ENCODE measurements at regions not wholly inside any gene's neighbourhood (a gene's known extent, or its start where the extent isn't known, plus 50 kb on each side); places are given as distances from the start of the nearest gene placed in this dataset.
"Not testable (repeated sequence)": the region's sequence is repeated elsewhere in the genome, so short reads cannot be mapped to it uniquely, and the experiment has no call there.

DNA sequence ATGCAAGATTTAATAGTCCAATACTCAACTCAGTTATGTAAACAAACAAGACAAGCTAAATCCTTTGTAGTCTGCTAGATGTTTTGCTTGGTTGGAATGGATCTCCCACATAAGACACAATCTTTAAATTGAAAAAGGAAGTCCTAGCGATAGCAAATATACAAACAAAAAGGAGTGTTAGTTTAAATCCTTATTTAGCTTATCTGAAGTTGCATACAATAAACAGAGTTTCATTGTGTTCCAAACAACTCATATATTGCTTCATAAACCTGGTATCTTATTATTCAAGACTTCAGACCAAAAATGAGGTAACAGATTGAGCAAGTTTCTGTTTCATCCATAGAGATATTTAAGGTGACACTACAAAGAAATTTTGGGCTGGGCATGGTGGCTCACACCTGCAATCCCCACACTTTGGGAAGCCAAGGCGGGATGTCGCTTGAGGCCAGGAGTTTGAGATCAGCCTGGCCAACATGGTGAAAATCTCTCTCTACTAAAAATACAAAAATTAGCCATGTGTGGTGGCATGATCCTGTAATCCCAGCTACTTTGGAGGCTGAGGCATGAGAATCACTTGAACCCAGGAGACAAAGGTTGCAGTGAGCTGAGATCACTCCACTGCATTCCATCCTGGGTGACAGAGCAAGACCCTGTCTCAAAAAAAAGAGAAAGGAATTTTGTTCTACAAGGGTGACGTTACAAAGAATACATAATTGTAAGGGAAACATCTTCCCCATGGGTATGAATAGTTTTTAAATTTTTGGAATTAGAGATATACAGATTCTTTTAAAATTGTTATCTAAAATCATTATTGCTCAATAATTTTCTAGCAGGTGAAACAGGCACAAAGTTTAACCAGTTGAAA is 150.5 kb upstream of the L3MBTL4 start:
- no peaks in the 10 kb centered on the region for H3K9me3 ChIP-seq (ENCODE audit: control insufficient read depth in 2 of 2, insufficient read depth in 1 of 2, low read depth in 1 of 2, low read length in 1 of 2)
- no peaks in the 10 kb centered on the region for H3K36me3 ChIP-seq (ENCODE audit: control insufficient read depth in 2 of 2, insufficient read depth in 2 of 2, low read length in 1 of 2)
- no peaks in the 10 kb centered on the region for H3K27me3 ChIP-seq (ENCODE audit: control insufficient read depth in 1 of 2, insufficient read depth in 2 of 2, low read length in 2 of 2)
- H3K27ac ChIP-seq (ENCODE audit: low read depth in 2 of 2, low read length in 1 of 2): no peak overlapping the region
- peaks cover 0 to 2% of the 10 kb centered on the region in 2 donors for H3K4me1 ChIP-seq (ENCODE audit: control insufficient read depth in 2 of 2, insufficient read depth in 2 of 2, low read length in 1 of 2)
- 78 to 82% methylated on average over 4 of the region's 4 CpGs for WGBS, 2 donors
- H3K4me3 ChIP-seq (ENCODE audit: low read depth in 1 of 2, low read length in 2 of 2): no peak overlapping the region

GRCh38 chr18:6565815-6566081 is 151.0 kb upstream of the L3MBTL4 start:
- H3K27ac ChIP-seq (ENCODE audit: low read depth in 2 of 2, low read length in 1 of 2): no peak overlapping the region
- H3K9me3 ChIP-seq (ENCODE audit: control insufficient read depth in 2 of 2, insufficient read depth in 1 of 2, low read depth in 1 of 2, low read length in 1 of 2): no peaks in the 10 kb centered on the region
- no peak overlapping the region for H3K4me3 ChIP-seq (ENCODE audit: low read depth in 1 of 2, low read length in 2 of 2)
- WGBS, 2 donors: 76 to 87% methylated on average over 2 of the region's 2 CpGs
- no peaks in the 10 kb centered on the region for H3K36me3 ChIP-seq (ENCODE audit: control insufficient read depth in 2 of 2, insufficient read depth in 2 of 2, low read length in 1 of 2)
- H3K27me3 ChIP-seq (ENCODE audit: control insufficient read depth in 1 of 2, insufficient read depth in 2 of 2, low read length in 2 of 2): no peaks in the 10 kb centered on the region
- peaks cover 0 to 2% of the 10 kb centered on the region in 2 donors for H3K4me1 ChIP-seq (ENCODE audit: control insufficient read depth in 2 of 2, insufficient read depth in 2 of 2, low read length in 1 of 2)

GRCh38 chr18:6566338-6566911 is 151.7 kb upstream of the L3MBTL4 start:
- H3K9me3 ChIP-seq (ENCODE audit: control insufficient read depth in 2 of 2, insufficient read depth in 1 of 2, low read depth in 1 of 2, low read length in 1 of 2): no peaks in the 10 kb centered on the region
- no peaks in the 10 kb centered on the region for H3K27me3 ChIP-seq (ENCODE audit: control insufficient read depth in 1 of 2, insufficient read depth in 2 of 2, low read length in 2 of 2)
- 52 to 53% methylated on average over 3 of the region's 3 CpGs for WGBS, 2 donors
- no peak overlapping the region for H3K27ac ChIP-seq (ENCODE audit: low read depth in 2 of 2, low read length in 1 of 2)
- H3K4me1 ChIP-seq (ENCODE audit: control insufficient read depth in 2 of 2, insufficient read depth in 2 of 2, low read length in 1 of 2): peaks cover 0 to 2% of the 10 kb centered on the region in 2 donors
- H3K36me3 ChIP-seq (ENCODE audit: control insufficient read depth in 2 of 2, insufficient read depth in 2 of 2, low read length in 1 of 2): no peaks in the 10 kb centered on the region
- H3K4me3 ChIP-seq (ENCODE audit: low read depth in 1 of 2, low read length in 2 of 2): no peak overlapping the region

GRCh38 chr18:6569813-6570212 is 155.1 kb upstream of the L3MBTL4 start:
- WGBS, 2 donors: 43 to 46% methylated on average over 2 of the region's 2 CpGs
- H3K36me3 ChIP-seq (ENCODE audit: control insufficient read depth in 2 of 2, insufficient read depth in 2 of 2, low read length in 1 of 2): no peaks in the 10 kb centered on the region
- peaks cover 0 to 2% of the 10 kb centered on the region in 2 donors for H3K4me1 ChIP-seq (ENCODE audit: control insufficient read depth in 2 of 2, insufficient read depth in 2 of 2, low read length in 1 of 2)
- no peaks in the 10 kb centered on the region for H3K27me3 ChIP-seq (ENCODE audit: control insufficient read depth in 1 of 2, insufficient read depth in 2 of 2, low read length in 2 of 2)
- no peak overlapping the region for H3K4me3 ChIP-seq (ENCODE audit: low read depth in 1 of 2, low read length in 2 of 2)
- no peaks in the 10 kb centered on the region for H3K9me3 ChIP-seq (ENCODE audit: control insufficient read depth in 2 of 2, insufficient read depth in 1 of 2, low read depth in 1 of 2, low read length in 1 of 2)
- H3K27ac ChIP-seq (ENCODE audit: low read depth in 2 of 2, low read length in 1 of 2): no peak overlapping the region

GRCh38 chr18:6570581-6571238 is 156.0 kb upstream of the L3MBTL4 start:
- WGBS, 2 donors: 81 to 86% methylated on average over 4 of the region's 4 CpGs
- Histone ChIP-seq H3K36me3 (ENCODE audit: control insufficient read depth in 2 of 2, insufficient read depth in 2 of 2, low read length in 1 of 2) (no peaks in the 10 kb centered on the region), H3K9me3 (ENCODE audit: control insufficient read depth in 2 of 2, insufficient read depth in 1 of 2, low read depth in 1 of 2, low read length in 1 of 2) (no peaks in the 10 kb centered on the region), H3K4me3 (ENCODE audit: low read depth in 1 of 2, low read length in 2 of 2) (no peak overlapping the region), H3K27ac (ENCODE audit: low read depth in 2 of 2, low read length in 1 of 2) (no peak overlapping the region), H3K4me1 (ENCODE audit: control insufficient read depth in 2 of 2, insufficient read depth in 2 of 2, low read length in 1 of 2) (no peaks in the 10 kb centered on the region), H3K27me3 (ENCODE audit: control insufficient read depth in 1 of 2, insufficient read depth in 2 of 2, low read length in 2 of 2) (no peaks in the 10 kb centered on the region)

DNA sequence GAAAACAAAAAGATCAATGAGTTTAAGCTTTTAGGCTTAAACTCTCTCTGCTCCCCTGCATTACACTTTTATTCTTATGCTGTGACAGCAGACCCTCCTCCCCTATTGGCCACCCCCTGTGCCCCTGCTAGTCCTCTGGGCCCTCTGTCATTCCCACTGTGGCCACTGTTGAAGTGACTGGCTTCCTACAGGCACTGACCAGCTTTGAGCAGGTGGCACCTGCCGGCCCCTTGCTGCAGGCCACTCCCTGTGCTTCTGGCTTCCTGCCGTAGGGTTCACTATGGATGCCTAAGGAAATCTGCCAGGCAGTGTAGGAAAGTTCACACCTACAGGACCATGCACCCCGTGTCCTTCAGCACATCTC is 156.5 kb upstream of the L3MBTL4 start:
- WGBS, 2 donors: 85 to 89% methylated on average over 3 of the region's 3 CpGs
- no peak overlapping the region for H3K27ac ChIP-seq (ENCODE audit: low read depth in 2 of 2, low read length in 1 of 2)
- no peaks in the 10 kb centered on the region for H3K36me3 ChIP-seq (ENCODE audit: control insufficient read depth in 2 of 2, insufficient read depth in 2 of 2, low read length in 1 of 2)
- no peaks in the 10 kb centered on the region for H3K9me3 ChIP-seq (ENCODE audit: control insufficient read depth in 2 of 2, insufficient read depth in 1 of 2, low read depth in 1 of 2, low read length in 1 of 2)
- H3K4me1 ChIP-seq (ENCODE audit: control insufficient read depth in 2 of 2, insufficient read depth in 2 of 2, low read length in 1 of 2): no peaks in the 10 kb centered on the region
- no peak overlapping the region for H3K4me3 ChIP-seq (ENCODE audit: low read depth in 1 of 2, low read length in 2 of 2)
- no peaks in the 10 kb centered on the region for H3K27me3 ChIP-seq (ENCODE audit: control insufficient read depth in 1 of 2, insufficient read depth in 2 of 2, low read length in 2 of 2)

DNA sequence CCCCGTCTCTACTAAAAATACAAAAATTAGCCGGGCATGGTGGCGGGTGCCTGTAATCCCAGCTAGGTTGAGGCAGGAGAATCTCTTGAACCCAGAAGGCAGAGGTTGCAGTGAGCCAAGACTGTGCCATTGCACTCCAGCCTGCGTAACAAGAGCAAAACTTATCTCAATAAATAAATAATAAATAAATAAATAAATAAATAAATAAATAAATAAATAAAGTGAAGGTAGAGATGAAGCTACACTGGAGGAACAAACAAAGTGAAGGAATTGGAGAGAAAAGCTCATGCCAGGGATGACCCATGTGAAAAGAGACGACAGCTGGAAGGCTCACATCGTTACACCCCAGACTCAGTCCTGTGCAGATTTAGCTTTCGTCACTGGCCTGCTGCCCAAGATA is 157.3 kb upstream of the ARHGAP28 start:
- H3K4me3 ChIP-seq (ENCODE audit: low read depth in 1 of 2, low read length in 2 of 2); H3K36me3 ChIP-seq (ENCODE audit: control insufficient read depth in 2 of 2, insufficient read depth in 2 of 2, low read length in 1 of 2); H3K9me3 ChIP-seq (ENCODE audit: control insufficient read depth in 2 of 2, insufficient read depth in 1 of 2, low read depth in 1 of 2, low read length in 1 of 2); H3K27me3 ChIP-seq (ENCODE audit: control insufficient read depth in 1 of 2, insufficient read depth in 2 of 2, low read length in 2 of 2); H3K27ac ChIP-seq (ENCODE audit: low read depth in 2 of 2, low read length in 1 of 2); H3K4me1 ChIP-seq (ENCODE audit: control insufficient read depth in 2 of 2, insufficient read depth in 2 of 2, low read length in 1 of 2): not testable (repeated sequence)
- WGBS, 2 donors: 95% methylated on average over 7 of the region's 7 CpGs

- WGBS, 2 donors: 90% methylated on average over 1 of the region's 1 CpG
- Histone ChIP-seq H3K4me1 (ENCODE audit: control insufficient read depth in 2 of 2, insufficient read depth in 2 of 2, low read length in 1 of 2) (no peaks in the 10 kb centered on the region), H3K36me3 (ENCODE audit: control insufficient read depth in 2 of 2, insufficient read depth in 2 of 2, low read length in 1 of 2) (no peaks in the 10 kb centered on the region), H3K9me3 (ENCODE audit: control insufficient read depth in 2 of 2, insufficient read depth in 1 of 2, low read depth in 1 of 2, low read length in 1 of 2) (no peaks in the 10 kb centered on the region), H3K4me3 (ENCODE audit: low read depth in 1 of 2, low read length in 2 of 2) (no peak overlapping the region), H3K27ac (ENCODE audit: low read depth in 2 of 2, low read length in 1 of 2) (no peak overlapping the region), H3K27me3 (ENCODE audit: control insufficient read depth in 1 of 2, insufficient read depth in 2 of 2, low read length in 2 of 2) (no peaks in the 10 kb centered on the region)
These were observed 154.9 kb upstream of the ARHGAP28 start for GRCh38 chr18:6574631-6575030.

- 93 to 95% methylated on average over 10 of the region's 10 CpGs for WGBS, 2 donors
- H3K27ac ChIP-seq (ENCODE audit: low read depth in 2 of 2, low read length in 1 of 2): no peak overlapping the region
These were observed 153.6 kb upstream of the ARHGAP28 start for GRCh38 chr18:6575908-6576307.

More at GRCh38 chr18:6575908-6576307, 153.6 kb upstream of the ARHGAP28 start:
- no peaks in the 10 kb centered on the region for H3K9me3 ChIP-seq (ENCODE audit: control insufficient read depth in 2 of 2, insufficient read depth in 1 of 2, low read depth in 1 of 2, low read length in 1 of 2)
- no peaks in the 10 kb centered on the region for H3K4me1 ChIP-seq (ENCODE audit: control insufficient read depth in 2 of 2, insufficient read depth in 2 of 2, low read length in 1 of 2)
- H3K27me3 ChIP-seq (ENCODE audit: control insufficient read depth in 1 of 2, insufficient read depth in 2 of 2, low read length in 2 of 2): no peaks in the 10 kb centered on the region
- no peaks in the 10 kb centered on the region for H3K36me3 ChIP-seq (ENCODE audit: control insufficient read depth in 2 of 2, insufficient read depth in 2 of 2, low read length in 1 of 2)
- no peak overlapping the region for H3K4me3 ChIP-seq (ENCODE audit: low read depth in 1 of 2, low read length in 2 of 2)
